NT2/D1 (cell line): ENCODE measurements at regions not wholly inside any gene's neighbourhood (a gene's known extent, or its start where the extent isn't known, plus 50 kb on each side); places are given as distances from the start of the nearest gene placed in this dataset.

ENCODE experiments used
- SUZ12 ChIP-seq: IDR thresholded peaks from 2 replicates; pipeline ENCODE4 v1.6.1; 2011; ENCODE audit not compliant: insufficient read length, insufficient read depth; ENCODE audit errors: extremely low read depth
- YY1 ChIP-seq: IDR thresholded peaks from 2 replicates; pipeline ENCODE4 v1.6.1; 2011; ENCODE audit not compliant: insufficient read length, insufficient read depth
- ZNF274 ChIP-seq: IDR thresholded peaks from 2 replicates; pipeline ENCODE4 v1.6.1; 2011; ENCODE audit warnings: mild to moderate bottlenecking, low read depth, low read length

DNA sequence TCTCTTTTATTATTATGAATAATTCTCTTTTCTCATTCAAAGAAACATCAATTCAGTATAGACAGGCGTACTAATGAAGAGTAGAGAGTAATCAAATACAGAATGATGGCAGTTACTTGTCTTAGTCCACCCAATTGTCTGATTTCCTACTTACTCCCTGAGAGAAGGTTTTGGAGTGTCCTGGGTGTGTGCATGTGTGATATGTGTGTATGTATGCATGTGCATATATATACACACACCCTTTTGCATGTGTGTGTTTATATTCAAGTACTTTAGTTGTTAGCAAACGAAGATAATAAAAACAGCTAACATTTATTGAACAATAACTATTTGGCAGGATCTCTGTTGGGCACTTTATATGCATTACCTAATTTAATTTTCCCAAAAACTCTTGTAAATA is 63.2 kb upstream of the CCDC190 start:
- TF ChIP-seq ZNF274: no peak
- no peak for TF ChIP-seq SUZ12
- TF ChIP-seq YY1: no peak
